IPS-15b (cell line): ENCODE measurements at regions not wholly inside any gene's neighbourhood (a gene's known extent, or its start where the extent isn't known, plus 50 kb on each side); places are given as distances from the start of the nearest gene placed in this dataset.

ENCODE experiments used
- H3K27me3 ChIP-seq: one replicate; pipeline ENCODE4 v1.6.1; 2013; ENCODE audit warnings: low read length; ENCODE audit not compliant: control insufficient read depth, insufficient read depth
- H3K36me3 ChIP-seq: one replicate; pipeline ENCODE4 v1.6.1; 2013; ENCODE audit warnings: low read length; ENCODE audit not compliant: control insufficient read depth, insufficient read depth
- H3K4me1 ChIP-seq: one replicate; pipeline ENCODE4 v1.6.1; 2013; ENCODE audit warnings: mild to moderate bottlenecking, low read length; ENCODE audit not compliant: control insufficient read depth, insufficient read depth
- H3K4me3 ChIP-seq: one replicate; pipeline ENCODE4 v1.5.1; 2013; ENCODE audit warnings: low read depth, low read length
- H3K9ac ChIP-seq: one replicate; pipeline ENCODE4 v1.6.1; 2013; ENCODE audit warnings: low read depth, mild to moderate bottlenecking, low read length
- H3K9me3 ChIP-seq: one replicate; pipeline ENCODE4 v1.6.1; 2013; ENCODE audit warnings: mild to moderate bottlenecking, low read length; ENCODE audit not compliant: control insufficient read depth, insufficient read depth

GRCh38 chr7:98479318-98479717 lies 78.4 kb upstream of the BAIAP2L1 start:
- H3K27me3 ChIP-seq = no peaks in the 10 kb centered on the region
- H3K9me3 ChIP-seq = peaks cover 9% of the 10 kb centered on the region
- peaks cover 4% of the 10 kb centered on the region for H3K36me3 ChIP-seq
- no peak overlapping the region for H3K4me3 ChIP-seq
- no peak overlapping the region for H3K9ac ChIP-seq
- no peaks in the 10 kb centered on the region for H3K4me1 ChIP-seq

GRCh38 chr7:98475352-98475751 lies 74.5 kb upstream of the BAIAP2L1 start:
- H3K9me3 ChIP-seq = peaks cover 3% of the 10 kb centered on the region
- H3K27me3 ChIP-seq = no peaks in the 10 kb centered on the region
- no peaks in the 10 kb centered on the region for H3K4me1 ChIP-seq
- H3K4me3 ChIP-seq = no peak overlapping the region
- no peak overlapping the region for H3K9ac ChIP-seq
- H3K36me3 ChIP-seq = peaks cover 2% of the 10 kb centered on the region

- peaks cover 2% of the 10 kb centered on the region for H3K27me3 ChIP-seq
- no peak overlapping the region for H3K4me3 ChIP-seq
- H3K36me3 ChIP-seq = peaks cover 2% of the 10 kb centered on the region
- H3K9me3 ChIP-seq = no peaks in the 10 kb centered on the region
- H3K4me1 ChIP-seq = no peaks in the 10 kb centered on the region
- H3K9ac ChIP-seq = no peak overlapping the region
Measured at GRCh38 chr7:98474558-98474957, 73.7 kb upstream of the BAIAP2L1 start.

- Histone ChIP-seq H3K36me3 (no peaks in the 10 kb centered on the region), H3K4me1 (no peaks in the 10 kb centered on the region), H3K9me3 (no peaks in the 10 kb centered on the region), H3K27me3 (peaks cover 7% of the 10 kb centered on the region), H3K9ac (no peak overlapping the region), H3K4me3 (no peak overlapping the region)
Measured at GRCh38 chr7:98472521-98472954, 71.6 kb upstream of the BAIAP2L1 start.

GRCh38 chr7:98470485-98471240 lies 69.8 kb upstream of the BAIAP2L1 start:
- Histone ChIP-seq H3K9ac (no peak overlapping the region), H3K27me3 (peaks cover 7% of the 10 kb centered on the region), H3K36me3 (no peaks in the 10 kb centered on the region), H3K9me3 (no peaks in the 10 kb centered on the region), H3K4me3 (peak overlapping the region; percentile 55), H3K4me1 (no peaks in the 10 kb centered on the region)

- H3K36me3 ChIP-seq = no peaks in the 10 kb centered on the region
- H3K9me3 ChIP-seq = no peaks in the 10 kb centered on the region
- H3K4me3 ChIP-seq = no peak overlapping the region
- H3K27me3 ChIP-seq = peaks cover 7% of the 10 kb centered on the region
- no peak overlapping the region for H3K9ac ChIP-seq
- H3K4me1 ChIP-seq = no peaks in the 10 kb centered on the region
Measured at GRCh38 chr7:98469088-98469487, 68.2 kb upstream of the BAIAP2L1 start.

- Histone ChIP-seq H3K9me3 (no peaks in the 10 kb centered on the region), H3K27me3 (peaks cover 7% of the 10 kb centered on the region), H3K4me1 (no peaks in the 10 kb centered on the region), H3K9ac (no peak overlapping the region), H3K4me3 (no peak overlapping the region), H3K36me3 (no peaks in the 10 kb centered on the region)
Measured at GRCh38 chr7:98467570-98468312, 66.9 kb upstream of the BAIAP2L1 start.

- Histone ChIP-seq H3K4me3 (no peak overlapping the region), H3K27me3 (peaks cover 7% of the 10 kb centered on the region), H3K36me3 (no peaks in the 10 kb centered on the region), H3K9ac (no peak overlapping the region), H3K9me3 (no peaks in the 10 kb centered on the region), H3K4me1 (no peaks in the 10 kb centered on the region)
Measured at GRCh38 chr7:98465022-98465421, 64.1 kb upstream of the BAIAP2L1 start.

- H3K9ac ChIP-seq = no peak overlapping the region
- H3K27me3 ChIP-seq = peaks cover 4% of the 10 kb centered on the region
- no peak overlapping the region for H3K4me3 ChIP-seq
- no peaks in the 10 kb centered on the region for H3K36me3 ChIP-seq
- no peaks in the 10 kb centered on the region for H3K4me1 ChIP-seq
- H3K9me3 ChIP-seq = no peaks in the 10 kb centered on the region
Measured at GRCh38 chr7:98464558-98464940, 63.7 kb upstream of the BAIAP2L1 start.

GRCh38 chr7:98463837-98464557 lies 63.1 kb upstream of the BAIAP2L1 start:
- Histone ChIP-seq H3K27me3 (no peaks in the 10 kb centered on the region), H3K4me3 (no peak overlapping the region), H3K36me3 (no peaks in the 10 kb centered on the region), H3K9me3 (no peaks in the 10 kb centered on the region), H3K4me1 (no peaks in the 10 kb centered on the region), H3K9ac (no peak overlapping the region)

- Histone ChIP-seq H3K4me1 (no peaks in the 10 kb centered on the region), H3K9me3 (no peaks in the 10 kb centered on the region), H3K9ac (no peak overlapping the region), H3K4me3 (no peak overlapping the region), H3K36me3 (no peaks in the 10 kb centered on the region), H3K27me3 (no peaks in the 10 kb centered on the region)
Measured at GRCh38 chr7:98462911-98463633, 62.2 kb upstream of the BAIAP2L1 start.
